SK-N-DZ (cell line): ENCODE measurements at regions not wholly inside any gene's neighbourhood (a gene's known extent, or its start where the extent isn't known, plus 50 kb on each side); places are given as distances from the start of the nearest gene placed in this dataset.

Experiments used
- DNase-seq: peaks from one replicate; pipeline ENCODE4 v3.0.0-alpha.2; 2015; ENCODE audit warnings: low spot score

DNA sequence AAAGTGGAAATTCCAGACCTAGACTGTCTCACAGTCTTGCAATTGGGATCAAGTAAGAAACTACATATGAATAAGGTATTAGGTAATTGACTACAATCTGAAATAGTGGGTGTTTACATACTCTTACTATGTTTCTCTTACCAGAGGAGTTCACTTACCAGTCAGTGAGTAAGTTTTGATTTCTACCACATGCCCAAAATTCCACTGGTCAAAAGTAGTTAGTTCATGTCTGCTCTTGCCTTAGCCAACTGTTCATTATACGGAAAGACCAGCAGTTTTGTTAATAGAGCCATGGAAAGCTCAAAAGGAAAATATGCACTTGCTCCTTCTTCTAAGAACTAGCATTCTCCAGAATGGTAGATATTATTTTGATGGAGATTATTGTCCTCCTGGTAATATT is 490.8 kb downstream of the RFC3 start:
- DNase-seq: no peak

- peak; percentile 35 for DNase-seq
Observed at GRCh38 chr13:34310539-34310938, 492.6 kb downstream of the RFC3 start.

DNA sequence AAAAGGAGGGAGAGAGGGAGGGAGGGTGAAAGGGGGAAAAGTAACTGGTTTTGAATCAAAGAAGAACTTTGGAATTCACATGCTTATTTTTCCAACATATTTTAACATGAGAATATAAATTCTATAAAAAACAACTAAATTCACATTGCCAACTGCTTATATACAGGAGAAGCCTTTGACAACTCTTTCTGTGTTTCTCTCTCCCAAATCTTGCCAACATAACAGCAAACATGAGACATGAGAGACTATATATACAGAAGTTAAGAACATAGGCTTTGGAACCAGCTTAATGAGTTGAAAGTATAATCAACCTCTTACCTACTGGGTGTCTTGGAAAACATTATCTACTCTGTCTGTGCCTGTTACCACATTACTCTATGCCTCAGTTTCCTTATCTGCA is 493.3 kb downstream of the RFC3 start:
- no peak for DNase-seq

DNA sequence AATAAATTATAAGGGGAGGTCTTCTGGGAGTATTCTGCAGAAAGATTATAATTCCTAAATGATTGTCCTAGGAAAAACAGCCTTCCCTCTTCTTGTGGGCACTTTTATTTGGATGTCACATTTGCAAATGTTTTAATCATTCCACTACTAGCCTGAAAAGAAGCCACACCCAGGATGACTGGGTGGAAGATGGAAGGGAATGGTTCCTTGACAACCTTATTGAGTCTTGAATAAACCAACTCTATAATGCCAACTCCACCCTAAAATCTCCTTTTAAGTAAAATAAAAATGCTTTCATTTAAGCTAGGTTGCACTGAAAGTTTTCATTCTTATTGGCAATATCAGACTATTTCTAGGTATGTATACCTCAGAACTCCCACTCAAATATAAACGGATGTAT is 494.6 kb downstream of the RFC3 start:
- DNase-seq: no peak

DNA sequence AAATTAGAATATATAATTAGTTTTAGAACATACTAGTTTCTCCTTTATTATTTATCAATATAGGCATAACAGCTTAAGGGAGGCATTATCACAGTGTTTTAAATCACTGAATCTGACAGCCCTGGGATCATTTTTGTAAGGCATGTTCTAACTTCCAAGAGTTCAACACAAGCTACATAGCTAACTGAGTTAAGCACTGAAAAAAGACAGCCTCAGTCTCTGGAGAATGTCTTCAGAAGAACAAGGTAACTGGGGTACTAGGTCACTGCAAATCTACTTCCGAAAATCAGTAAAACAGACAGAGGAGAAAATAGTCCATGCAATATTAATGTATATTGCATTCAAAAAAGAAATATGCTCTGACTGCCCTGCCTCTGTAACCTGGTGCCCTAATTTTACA is 502.1 kb downstream of the RFC3 start:
- peak; percentile 55 for DNase-seq

DNA sequence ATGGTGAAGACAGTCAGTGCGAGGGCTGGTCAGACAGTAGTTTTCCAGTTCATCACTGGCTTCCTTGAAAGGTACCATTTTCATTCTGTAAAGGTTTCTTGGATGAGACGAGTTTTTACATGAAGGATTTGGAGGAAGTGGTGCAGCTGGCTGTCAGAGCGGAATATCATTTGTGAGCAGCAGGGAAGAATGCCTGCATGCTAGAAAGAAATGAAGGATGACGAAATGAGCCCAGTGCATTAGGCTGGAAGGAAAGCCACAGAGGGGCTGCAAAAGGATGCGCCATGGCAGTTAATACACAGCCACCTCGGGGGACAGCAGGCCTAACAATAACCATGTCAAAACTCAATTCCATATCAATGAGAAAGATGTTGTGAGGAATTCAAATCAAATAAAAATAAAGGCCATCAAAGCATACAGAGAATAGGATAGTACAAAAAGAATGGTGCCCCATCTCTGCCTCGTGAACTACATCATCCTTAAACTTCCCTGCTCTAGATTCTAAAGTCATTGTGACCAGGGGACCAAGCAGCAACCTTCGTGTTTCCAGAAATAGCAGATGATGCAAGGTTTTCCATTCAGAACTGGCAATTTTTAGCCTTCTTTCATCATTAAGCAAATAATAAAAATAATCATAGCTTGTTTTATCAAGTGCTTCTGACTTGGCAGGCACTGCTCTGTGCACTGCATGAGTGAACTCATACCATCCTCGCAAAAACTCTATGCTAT is 504.2 kb downstream of the RFC3 start:
- DNase-seq: no peak

- no peak for DNase-seq
Observed at GRCh38 chr13:34322743-34323074, 504.8 kb downstream of the RFC3 start.

DNA sequence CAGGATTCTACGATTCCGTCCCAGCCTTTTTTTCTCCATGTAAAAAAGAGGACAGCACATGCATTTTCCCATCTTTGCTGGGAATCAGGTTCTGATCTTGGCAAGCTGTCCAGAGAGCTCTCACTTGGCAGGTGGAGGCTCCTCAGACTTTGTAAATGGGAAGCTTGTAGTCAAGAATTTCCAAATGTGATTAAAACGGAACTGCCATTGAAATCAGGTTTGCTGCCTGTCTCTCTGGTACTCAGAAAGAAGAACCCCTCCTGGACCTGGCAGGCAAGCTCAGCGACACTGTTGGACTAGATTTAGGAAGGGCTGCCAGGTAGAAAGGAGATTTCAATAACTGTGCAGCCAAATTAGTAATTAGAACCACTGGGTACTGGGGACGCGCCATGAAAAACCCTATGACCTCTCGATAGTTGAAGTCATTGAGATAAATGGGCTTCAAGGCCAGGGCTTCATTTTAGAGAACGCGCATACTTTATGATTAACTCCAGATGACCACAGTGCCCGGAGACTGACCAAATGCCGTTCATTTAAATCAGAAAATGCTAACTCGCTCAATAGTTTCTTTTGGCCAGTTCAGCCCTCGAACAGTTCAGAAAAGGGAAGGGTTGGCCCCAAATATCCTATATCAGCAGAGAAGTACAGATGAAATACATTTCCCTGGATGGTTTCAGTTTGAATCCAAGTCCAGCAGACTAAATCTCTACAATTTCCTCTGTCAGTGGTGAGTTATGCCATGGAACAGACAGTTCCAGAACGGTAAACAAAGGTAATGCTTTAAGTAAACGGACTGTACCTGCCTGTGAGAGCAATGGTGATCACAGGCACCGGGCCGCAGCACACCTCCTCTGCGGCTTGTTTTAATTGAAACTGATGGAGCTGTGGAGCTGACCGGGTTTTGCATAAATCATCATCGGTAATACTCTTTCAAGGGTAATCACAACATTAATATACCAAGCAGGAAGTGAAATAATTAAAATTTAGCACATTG is 517.4 kb downstream of the RFC3 start:
- no peak for DNase-seq

DNA sequence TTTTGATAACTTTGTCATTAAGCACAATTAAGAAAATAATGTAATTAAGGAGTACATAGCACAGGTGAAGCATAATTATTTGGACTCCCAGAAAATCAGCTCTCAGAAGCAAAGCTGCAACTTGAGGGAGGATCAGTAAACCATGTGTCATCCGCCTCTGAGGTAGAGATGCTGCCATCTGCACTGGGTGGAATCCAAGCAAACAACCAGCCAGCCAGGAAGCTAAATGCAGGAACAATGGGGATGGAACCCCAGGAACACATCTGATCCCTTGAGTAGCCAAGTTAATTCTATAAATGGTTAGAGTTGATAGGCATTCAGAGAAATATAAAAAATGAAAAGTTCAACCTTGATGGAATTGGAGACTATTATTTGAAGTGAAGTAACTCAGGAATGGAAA is 520.2 kb downstream of the RFC3 start:
- no peak for DNase-seq

DNA sequence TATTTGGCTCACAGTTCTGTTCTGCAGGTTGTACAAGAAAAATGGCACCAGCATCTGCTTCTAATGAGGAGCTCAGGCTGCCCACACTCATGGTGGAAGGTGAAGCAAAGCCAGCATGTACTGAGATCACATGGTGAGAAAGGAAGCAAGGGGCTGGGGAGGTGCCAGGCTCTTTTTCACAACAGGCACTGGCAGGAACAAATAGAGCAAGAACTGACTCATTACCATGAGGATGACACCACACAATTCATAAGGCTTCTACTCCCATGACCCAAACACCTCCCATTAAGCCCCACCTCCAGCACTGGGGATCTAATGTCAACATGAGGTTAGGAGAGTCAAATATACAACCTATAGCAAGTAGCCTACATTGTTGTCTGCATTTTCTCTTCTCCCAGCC is 522.6 kb downstream of the RFC3 start:
- no peak for DNase-seq

DNA sequence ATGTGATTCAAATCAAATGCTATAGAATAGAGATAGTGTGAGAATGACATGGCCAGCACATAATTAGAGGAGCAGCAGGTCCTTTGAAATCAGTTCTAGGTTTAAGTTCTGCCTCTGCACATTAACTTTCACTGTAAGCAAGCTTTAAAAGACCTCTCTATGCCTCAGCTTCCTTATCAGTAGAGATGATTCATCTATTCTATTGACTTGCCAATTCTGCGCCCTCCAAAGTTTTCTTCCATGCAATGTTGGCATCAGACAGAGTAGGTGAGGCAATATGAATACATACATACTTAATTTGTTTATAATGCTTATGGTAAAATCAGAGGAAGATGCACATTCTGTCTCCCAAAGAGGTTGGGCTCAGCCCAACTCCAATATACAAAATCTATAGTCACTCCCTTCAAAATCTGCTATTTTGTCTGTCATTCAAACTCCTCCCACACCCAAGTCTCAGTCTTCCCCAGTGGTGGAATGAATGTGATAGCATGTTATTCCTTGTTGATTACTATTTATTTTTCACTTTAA is 525.5 kb downstream of the RFC3 start:
- DNase-seq: no peak

DNA sequence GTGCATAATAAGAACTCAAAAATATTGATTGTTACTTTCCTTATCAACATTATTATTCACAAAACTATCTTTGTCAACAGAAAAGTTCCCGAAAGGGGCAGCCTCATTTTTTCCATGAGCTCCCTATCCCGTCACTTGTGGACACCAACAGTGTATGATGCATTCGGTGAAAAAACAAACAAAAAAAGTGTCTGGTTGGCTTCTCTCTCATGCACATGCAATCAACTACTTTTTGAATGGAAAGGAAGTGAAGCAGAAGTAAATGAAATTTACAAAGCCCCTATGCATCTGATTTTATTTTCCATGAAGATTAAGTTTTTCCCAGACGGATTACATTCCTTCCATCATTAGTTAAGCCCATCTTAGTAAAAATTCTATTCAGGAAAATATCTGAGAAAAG is 526.9 kb downstream of the RFC3 start:
- no peak for DNase-seq

DNA sequence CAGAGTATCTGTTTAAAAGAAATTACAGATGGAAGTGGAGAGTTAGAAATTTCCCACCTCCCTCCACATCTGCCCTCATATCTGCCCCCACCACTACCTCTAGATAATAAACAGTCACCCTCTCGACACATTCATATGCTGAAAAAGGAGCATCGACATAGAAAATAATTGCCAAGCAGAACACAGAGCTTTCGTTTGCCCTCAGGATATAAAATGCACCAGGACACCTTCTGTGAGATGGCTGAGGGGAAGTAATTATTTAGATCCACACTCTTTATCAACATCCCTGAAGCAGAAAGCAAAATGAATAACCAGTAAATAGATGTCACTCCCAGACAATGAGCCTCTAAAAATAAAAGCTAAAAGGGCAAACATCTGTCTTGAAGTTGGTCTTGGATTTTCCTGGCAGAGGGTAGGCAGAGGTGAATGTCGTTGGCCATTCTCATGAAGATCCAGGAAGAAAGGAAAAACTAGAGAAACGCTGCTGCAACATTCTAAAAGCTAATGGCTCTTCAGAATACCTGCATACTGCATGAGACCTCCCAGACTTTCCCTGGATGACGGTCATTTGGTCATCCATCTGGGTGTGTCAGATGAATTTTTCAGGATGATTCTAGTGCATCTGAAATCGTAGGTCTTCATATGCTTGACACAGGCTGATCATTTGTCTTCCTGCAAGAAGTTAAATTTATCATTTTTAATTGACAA is 527.5 kb downstream of the RFC3 start:
- no peak for DNase-seq

- DNase-seq: no peak
Observed at GRCh38 chr13:34346626-34347025, 528.7 kb downstream of the RFC3 start.

- DNase-seq: no peak
Observed at GRCh38 chr13:34347784-34348573, 530.0 kb downstream of the RFC3 start.

- DNase-seq: no peak
Observed at GRCh38 chr13:34349091-34349722, 531.3 kb downstream of the RFC3 start.

DNA sequence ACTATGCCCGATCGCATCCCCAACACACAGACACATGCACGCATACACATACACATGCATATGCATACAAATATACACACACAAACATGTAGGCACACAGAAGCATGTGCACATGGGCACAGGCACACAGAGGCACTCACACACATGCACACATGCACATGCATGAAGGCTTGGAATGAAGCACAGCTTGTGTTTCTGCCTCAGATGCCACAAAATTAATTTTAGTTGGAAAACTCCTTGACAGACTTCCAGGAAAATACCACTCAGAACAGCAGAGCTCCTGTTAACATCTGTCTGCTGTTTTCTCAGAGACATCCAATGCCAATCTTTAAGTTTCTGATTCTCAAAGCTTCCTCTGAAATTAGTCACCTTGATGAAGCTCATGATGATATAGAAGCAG is 532.7 kb downstream of the RFC3 start:
- no peak for DNase-seq

- DNase-seq: no peak
Observed at GRCh38 chr13:34351134-34351533, 533.2 kb downstream of the RFC3 start.

DNA sequence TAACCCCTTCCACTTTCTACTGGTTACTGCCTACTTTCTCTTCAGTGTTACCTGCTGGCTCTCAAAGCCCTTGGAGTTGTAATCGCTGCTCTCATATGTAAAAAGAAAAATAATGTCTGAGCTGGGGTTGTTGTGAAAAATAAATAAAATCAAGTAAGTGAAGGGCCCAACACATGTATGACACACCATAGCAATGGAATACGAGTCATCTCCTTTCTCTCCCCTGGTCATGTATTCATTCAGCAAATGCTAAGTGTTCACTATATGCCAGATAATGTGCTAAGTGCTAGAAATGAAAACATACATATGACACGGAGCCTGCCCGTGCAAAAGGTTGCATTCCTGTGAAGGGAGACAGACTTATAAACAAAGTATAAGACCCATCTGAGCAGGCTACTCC is 535.0 kb downstream of the RFC3 start:
- DNase-seq: no peak

- DNase-seq: no peak
Observed at GRCh38 chr13:34356686-34357434, 538.9 kb downstream of the RFC3 start.
